A549 (cell line): ENCODE measurements at regions not wholly inside any gene's neighbourhood (a gene's known extent, or its start where the extent isn't known, plus 50 kb on each side); places are given as distances from the start of the nearest gene placed in this dataset.

Source experiments
- CEBPB ChIP-seq, 2 experiments: fragments of >200 bp in 1 of 2; sonication (Bioruptor Twin) in 1 of 2; formaldehyde crosslinking in 1 of 2; IDR thresholded peaks; 2 replicates each; pipeline ENCODE4 v1.6.1; 2012 to 2016
- CTCF ChIP-seq: fragments of >200 bp; sonication (Bioruptor Twin); formaldehyde crosslinking; IDR thresholded peaks from 3 replicates; pipeline ENCODE4 v1.5.1; 2016
- MAX ChIP-seq: IDR thresholded peaks from 2 replicates; pipeline ENCODE4 v1.6.1; 2012
- MAZ ChIP-seq: fragments of 150-350 bp; IDR thresholded peaks from 2 replicates; pipeline ENCODE4 v1.6.1; 2014; ENCODE audit warnings: antibody characterized with exemption, low read depth, low read length, borderline replicate concordance
- PHF8 ChIP-seq: fragments of 200-600 bp; sonication (generic); IDR thresholded peaks from 2 replicates; pipeline ENCODE4 v1.6.1; 2016; ENCODE audit warnings: low read depth, mild to moderate bottlenecking, antibody characterized with exemption, moderate library complexity, borderline replicate concordance
- POLR2A ChIP-seq: IDR thresholded peaks from 2 replicates; pipeline ENCODE4 v1.6.1; 2012; ENCODE audit warnings: mild to moderate bottlenecking, low read length
- RCOR1 ChIP-seq: fragments of 150-350 bp; IDR thresholded peaks from 2 replicates; pipeline ENCODE4 v1.6.1; 2014; ENCODE audit warnings: antibody characterized with exemption, low read length, low read depth

- TF ChIP-seq CTCF (no peak), CEBPB (IDR thresholded peaks at IDR 0.05) (no peak), MAX (no peak), MAZ (no peak), RCOR1 (no peak), POLR2A (no peak), PHF8 (no peak)
Observed at GRCh38 chr4:137768881-137769280, 236.6 kb upstream of the PCDH18 start.
